ENCODE measurements at regions not wholly inside any gene's neighbourhood (a gene's known extent, or its start where the extent isn't known, plus 50 kb on each side); places are given as distances from the start of the nearest gene placed in this dataset.

- Histone ChIP-seq H3K9ac (no peak overlapping the region), H3K36me3 (no peaks in the 10 kb centered on the region), H3K27ac (no peak overlapping the region), H3K27me3 (no peaks in the 10 kb centered on the region), H3K9me3 (peaks cover 15% of the 10 kb centered on the region), H3K4me1 (no peaks in the 10 kb centered on the region), H3K4me2 (no peak overlapping the region), H3K4me3 (no peak overlapping the region), H4K20me1 (no peaks in the 10 kb centered on the region)
- no peak for TF ChIP-seq Cebpa-rat (IDR thresholded peaks at IDR 0.05)
Observed at GRCh38 chr18:42339372-42339771, 384.3 kb downstream of the PIK3C3 start.

GRCh38 chr18:42340423-42341009 lies 385.5 kb downstream of the PIK3C3 start:
- TF ChIP-seq Cebpa-rat (IDR thresholded peaks at IDR 0.05) = no peak
- Histone ChIP-seq H3K36me3 (no peaks in the 10 kb centered on the region), H3K27ac (no peak overlapping the region), H3K9me3 (peaks cover 15% of the 10 kb centered on the region), H3K4me3 (no peak overlapping the region), H3K9ac (no peak overlapping the region), H3K4me1 (no peaks in the 10 kb centered on the region), H3K4me2 (no peak overlapping the region), H4K20me1 (no peaks in the 10 kb centered on the region), H3K27me3 (no peaks in the 10 kb centered on the region)

- H4K20me1 ChIP-seq = no peaks in the 10 kb centered on the region
- no peak overlapping the region for H3K27ac ChIP-seq
- H3K4me1 ChIP-seq = no peaks in the 10 kb centered on the region
- no peaks in the 10 kb centered on the region for H3K36me3 ChIP-seq
- peaks cover 13% of the 10 kb centered on the region for H3K9me3 ChIP-seq
- no peak overlapping the region for H3K4me2 ChIP-seq
- no peak overlapping the region for H3K4me3 ChIP-seq
- no peak for TF ChIP-seq Cebpa-rat (IDR thresholded peaks at IDR 0.05)
- no peaks in the 10 kb centered on the region for H3K27me3 ChIP-seq
- no peak overlapping the region for H3K9ac ChIP-seq
Observed at GRCh38 chr18:42341423-42341822, 386.4 kb downstream of the PIK3C3 start.

GRCh38 chr18:42348722-42349121 lies 393.7 kb downstream of the PIK3C3 start:
- Histone ChIP-seq H3K36me3 (no peaks in the 10 kb centered on the region), H4K20me1 (no peaks in the 10 kb centered on the region), H3K4me3 (no peak overlapping the region), H3K9ac (no peak overlapping the region), H3K27me3 (no peaks in the 10 kb centered on the region), H3K4me1 (no peaks in the 10 kb centered on the region), H3K4me2 (no peak overlapping the region), H3K27ac (no peak overlapping the region), H3K9me3 (no peaks in the 10 kb centered on the region)
- no peak for TF ChIP-seq Cebpa-rat (IDR thresholded peaks at IDR 0.05)

- H3K9ac ChIP-seq = no peak overlapping the region
- no peaks in the 10 kb centered on the region for H3K4me1 ChIP-seq
- no peak overlapping the region for H3K27ac ChIP-seq
- H3K4me3 ChIP-seq = no peak overlapping the region
- H4K20me1 ChIP-seq = no peaks in the 10 kb centered on the region
- H3K9me3 ChIP-seq = no peaks in the 10 kb centered on the region
- no peak overlapping the region for H3K4me2 ChIP-seq
- H3K36me3 ChIP-seq = no peaks in the 10 kb centered on the region
- H3K27me3 ChIP-seq = no peaks in the 10 kb centered on the region
- no peak for TF ChIP-seq Cebpa-rat (IDR thresholded peaks at IDR 0.05)
Observed at GRCh38 chr18:42351455-42351854, 396.4 kb downstream of the PIK3C3 start.

- no peak overlapping the region for H3K4me3 ChIP-seq
- H4K20me1 ChIP-seq = no peaks in the 10 kb centered on the region
- no peak for TF ChIP-seq Cebpa-rat (IDR thresholded peaks at IDR 0.05)
- no peak overlapping the region for H3K27ac ChIP-seq
- no peaks in the 10 kb centered on the region for H3K9me3 ChIP-seq
- H3K4me1 ChIP-seq = no peaks in the 10 kb centered on the region
- H3K9ac ChIP-seq = no peak overlapping the region
- H3K4me2 ChIP-seq = no peak overlapping the region
- no peaks in the 10 kb centered on the region for H3K27me3 ChIP-seq
- H3K36me3 ChIP-seq = no peaks in the 10 kb centered on the region
Observed at GRCh38 chr18:42360716-42361115, 405.7 kb downstream of the PIK3C3 start.

GRCh38 chr18:42363446-42364441 lies 408.7 kb downstream of the PIK3C3 start:
- TF ChIP-seq Cebpa-rat (IDR thresholded peaks at IDR 0.05) = no peak
- H3K4me1 ChIP-seq = no peaks in the 10 kb centered on the region
- H3K9me3 ChIP-seq = no peaks in the 10 kb centered on the region
- no peak overlapping the region for H3K27ac ChIP-seq
- H3K36me3 ChIP-seq = no peaks in the 10 kb centered on the region
- no peak overlapping the region for H3K4me2 ChIP-seq
- no peaks in the 10 kb centered on the region for H3K27me3 ChIP-seq
- no peak overlapping the region for H3K4me3 ChIP-seq
- no peak overlapping the region for H3K9ac ChIP-seq
- no peaks in the 10 kb centered on the region for H4K20me1 ChIP-seq

GRCh38 chr18:42364766-42365165 lies 409.7 kb downstream of the PIK3C3 start:
- TF ChIP-seq Cebpa-rat (IDR thresholded peaks at IDR 0.05) = no peak
- Histone ChIP-seq H3K36me3 (no peaks in the 10 kb centered on the region), H3K9ac (no peak overlapping the region), H4K20me1 (no peaks in the 10 kb centered on the region), H3K4me2 (no peak overlapping the region), H3K4me3 (no peak overlapping the region), H3K27ac (no peak overlapping the region), H3K27me3 (no peaks in the 10 kb centered on the region), H3K4me1 (no peaks in the 10 kb centered on the region), H3K9me3 (no peaks in the 10 kb centered on the region)

GRCh38 chr18:42365591-42365990 lies 410.6 kb downstream of the PIK3C3 start:
- no peak overlapping the region for H3K4me3 ChIP-seq
- no peaks in the 10 kb centered on the region for H3K4me1 ChIP-seq
- no peak overlapping the region for H3K4me2 ChIP-seq
- H3K36me3 ChIP-seq = no peaks in the 10 kb centered on the region
- TF ChIP-seq Cebpa-rat (IDR thresholded peaks at IDR 0.05) = no peak
- no peaks in the 10 kb centered on the region for H3K27me3 ChIP-seq
- no peak overlapping the region for H3K9ac ChIP-seq
- no peaks in the 10 kb centered on the region for H3K9me3 ChIP-seq
- H4K20me1 ChIP-seq = no peaks in the 10 kb centered on the region
- H3K27ac ChIP-seq = no peak overlapping the region

GRCh38 chr18:42373584-42373983 lies 418.6 kb downstream of the PIK3C3 start:
- no peak overlapping the region for H3K4me2 ChIP-seq
- no peak overlapping the region for H3K9ac ChIP-seq
- H4K20me1 ChIP-seq = no peaks in the 10 kb centered on the region
- no peak overlapping the region for H3K4me3 ChIP-seq
- H3K27ac ChIP-seq = no peak overlapping the region
- TF ChIP-seq Cebpa-rat (IDR thresholded peaks at IDR 0.05) = no peak
- no peaks in the 10 kb centered on the region for H3K4me1 ChIP-seq
- no peaks in the 10 kb centered on the region for H3K9me3 ChIP-seq
- no peaks in the 10 kb centered on the region for H3K27me3 ChIP-seq
- no peaks in the 10 kb centered on the region for H3K36me3 ChIP-seq
